NCI-H345 treated with DMSO at 0.1 percent for 48 hours (cell line): ENCODE measurements at regions not wholly inside any gene's neighbourhood (a gene's known extent, or its start where the extent isn't known, plus 50 kb on each side); places are given as distances from the start of the nearest gene placed in this dataset.
A peak's percentile ranks its signal among the peaks of the same experiment; 100 is the strongest.

Experiments
- DNase-seq: peaks from one replicate; lab custom pipeline; 2025; ENCODE audit not compliant: unreplicated experiment; lab: John Stamatoyannopoulos, UW

DNA sequence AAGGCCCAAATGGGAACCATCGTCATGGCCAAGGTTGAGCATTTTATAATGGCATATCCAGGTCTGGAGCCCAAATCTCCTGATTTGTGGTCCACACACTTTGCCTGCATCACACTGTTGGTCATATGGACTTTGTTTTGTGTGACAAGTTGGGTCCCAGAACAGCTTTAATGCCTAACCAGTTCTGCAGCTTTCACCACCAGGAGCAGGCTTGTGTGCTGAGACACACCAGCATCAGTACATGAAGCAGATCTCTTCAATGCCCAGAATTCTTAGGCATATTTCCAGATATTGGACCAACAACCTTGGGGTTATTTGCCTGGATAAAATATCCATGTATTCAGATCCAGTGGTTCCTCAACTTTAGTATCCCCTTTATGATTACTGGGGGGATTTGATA, 371.3 kb downstream of the FBXW7 start:
- no peak for DNase-seq

DNA sequence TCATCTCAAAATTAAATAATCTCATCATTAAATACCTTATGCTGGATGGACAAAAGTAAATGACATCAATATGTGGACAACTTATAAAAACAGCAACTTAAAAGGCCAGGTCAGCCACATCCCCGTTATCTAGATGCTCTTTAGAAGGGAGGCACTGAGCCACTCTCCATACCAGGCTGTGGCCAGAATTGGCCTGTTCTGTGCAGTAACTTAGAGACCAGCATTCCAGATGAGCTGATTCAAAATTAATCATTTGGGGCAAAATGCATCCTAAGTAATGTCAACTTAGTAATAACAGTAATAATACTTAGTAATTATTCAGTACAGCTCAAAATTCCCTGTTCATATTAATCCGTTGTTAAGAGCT, 373.6 kb downstream of the FBXW7 start:
- no peak for DNase-seq

DNA sequence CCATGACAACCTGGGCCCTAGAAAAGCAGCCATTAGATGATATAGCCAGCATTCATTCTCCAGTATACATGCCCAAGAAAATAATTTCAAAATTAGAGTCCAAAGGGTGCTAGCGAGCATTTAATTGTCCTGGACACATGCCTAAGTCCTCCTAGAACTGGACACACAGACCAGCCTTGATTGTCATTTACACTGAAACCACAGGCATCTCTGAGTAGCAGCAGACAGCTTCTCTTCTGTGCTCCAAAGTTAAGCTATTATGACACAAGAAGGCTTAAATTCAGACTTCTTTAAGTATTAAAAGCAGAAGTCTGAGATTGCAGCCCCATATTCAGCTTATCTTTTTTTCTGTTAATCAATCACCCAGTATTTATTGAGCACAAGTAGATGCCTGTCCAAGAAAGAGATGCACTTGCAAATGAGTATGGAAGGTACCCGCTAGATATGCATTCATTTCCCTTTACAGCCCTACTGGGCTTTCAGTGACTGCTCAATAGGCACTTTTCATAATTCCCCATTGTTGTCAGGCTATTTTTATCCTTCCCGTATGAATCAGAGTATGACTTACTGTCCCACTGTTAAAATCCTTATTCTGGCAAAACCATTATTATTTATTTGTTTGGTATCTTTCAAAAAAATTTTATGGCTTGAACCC, 374.1 kb downstream of the FBXW7 start:
- no peak for DNase-seq

DNA sequence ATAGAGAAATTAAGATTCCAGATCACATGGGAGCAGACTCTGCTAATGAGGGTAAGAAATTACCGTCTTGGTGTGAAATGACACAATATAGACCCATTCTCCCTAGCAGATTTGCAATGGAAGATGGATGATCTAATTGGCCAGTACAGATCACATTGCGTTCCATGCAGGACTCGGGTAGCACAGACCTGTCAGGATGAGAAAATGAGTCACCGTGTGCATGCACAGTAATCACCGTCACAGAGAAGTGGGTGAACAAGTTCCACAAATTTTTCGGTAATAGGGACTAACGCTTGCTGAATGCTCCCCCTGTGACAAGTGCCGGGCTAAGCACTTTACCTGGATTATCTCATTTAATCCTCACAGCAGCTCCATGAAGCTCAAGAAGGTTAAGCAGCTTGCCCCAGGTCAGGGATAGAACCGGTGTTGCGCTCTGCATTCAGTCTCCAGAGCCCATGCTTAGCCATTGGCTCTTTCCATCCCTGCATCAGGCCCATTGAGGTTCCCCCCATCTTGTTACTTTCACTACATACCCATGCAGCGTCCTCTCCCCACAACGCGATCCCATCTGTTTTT, 375.6 kb downstream of the FBXW7 start:
- no peak for DNase-seq

DNA sequence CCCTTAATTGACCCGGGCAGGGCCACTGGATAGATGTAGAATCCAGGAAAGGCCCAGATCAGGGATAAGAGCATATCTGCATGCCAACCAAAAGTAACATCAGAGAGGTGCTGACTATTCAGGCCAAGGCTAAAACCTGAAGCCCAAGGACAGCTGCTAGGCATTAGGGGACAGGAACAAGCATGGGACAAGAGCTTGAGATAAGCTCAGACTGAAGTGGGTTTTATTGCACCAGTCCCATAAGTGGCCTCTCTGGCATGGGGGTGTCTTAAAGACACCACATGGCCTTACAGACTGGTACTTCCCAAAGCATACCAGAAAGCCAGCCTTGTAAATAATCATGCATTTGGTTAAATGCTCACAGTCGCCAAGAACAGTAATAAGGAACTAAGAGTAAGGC, 376.1 kb downstream of the FBXW7 start:
- DNase-seq, result no peak

DNA sequence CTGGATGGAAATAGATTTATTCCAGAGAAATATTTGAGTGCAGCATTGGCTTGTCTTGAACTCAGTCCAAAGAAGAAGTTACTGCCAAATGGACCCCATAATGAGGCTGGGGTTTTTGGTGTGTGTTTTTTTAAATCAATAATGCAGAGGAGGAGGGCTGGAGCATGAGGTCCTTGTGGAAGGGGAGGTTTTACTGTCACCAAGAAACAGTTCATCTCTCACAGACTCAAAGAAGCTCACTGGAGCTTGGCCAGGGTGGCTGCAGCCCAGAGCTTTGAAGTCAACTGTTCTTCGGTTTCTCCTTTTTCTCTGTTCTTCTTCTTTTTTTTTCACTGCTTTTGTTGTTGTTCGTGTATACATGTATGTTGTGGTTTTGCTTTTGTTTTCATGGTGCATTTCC, 377.7 kb downstream of the FBXW7 start:
- no peak for DNase-seq

DNA sequence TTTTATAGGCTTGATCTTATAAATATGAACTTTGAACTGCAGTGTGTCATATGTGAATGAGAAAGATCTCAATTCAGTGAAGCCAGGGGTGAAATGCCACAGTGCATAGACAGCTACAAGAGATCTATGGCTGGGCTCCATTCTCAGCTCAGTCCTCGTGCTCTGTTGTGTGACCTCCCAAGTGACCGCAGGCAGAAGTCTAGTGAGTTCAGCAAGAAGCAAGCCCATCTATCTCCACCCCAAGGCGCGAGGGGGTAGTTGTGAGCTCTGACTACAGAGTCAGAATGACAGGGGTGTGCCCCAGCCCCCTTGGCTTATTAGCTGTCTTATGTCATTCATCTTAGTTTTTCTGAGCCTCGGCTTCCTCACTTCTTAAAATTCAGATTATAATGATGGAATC, 378.3 kb downstream of the FBXW7 start:
- DNase-seq, result no peak

DNA sequence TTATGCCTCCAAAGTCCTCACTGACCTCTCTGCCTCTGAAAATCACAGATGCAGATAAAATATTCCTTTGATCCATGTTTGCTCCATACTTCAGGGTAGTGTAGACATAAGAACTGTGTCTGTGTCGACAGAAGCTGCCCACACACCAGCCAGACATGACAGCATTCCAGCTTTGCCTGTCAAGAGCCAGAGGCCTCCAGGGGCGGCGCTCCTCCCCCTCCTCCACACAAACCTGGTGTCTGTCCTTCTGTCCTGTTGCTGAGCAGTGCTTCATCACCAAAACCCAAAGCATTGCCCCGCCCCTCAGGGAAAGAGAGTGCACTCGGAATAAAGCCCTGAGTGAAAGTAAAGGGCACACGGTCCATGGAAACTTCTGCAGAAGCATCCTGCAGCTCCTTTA, 379.4 kb downstream of the FBXW7 start:
- DNase-seq, result no peak

DNA sequence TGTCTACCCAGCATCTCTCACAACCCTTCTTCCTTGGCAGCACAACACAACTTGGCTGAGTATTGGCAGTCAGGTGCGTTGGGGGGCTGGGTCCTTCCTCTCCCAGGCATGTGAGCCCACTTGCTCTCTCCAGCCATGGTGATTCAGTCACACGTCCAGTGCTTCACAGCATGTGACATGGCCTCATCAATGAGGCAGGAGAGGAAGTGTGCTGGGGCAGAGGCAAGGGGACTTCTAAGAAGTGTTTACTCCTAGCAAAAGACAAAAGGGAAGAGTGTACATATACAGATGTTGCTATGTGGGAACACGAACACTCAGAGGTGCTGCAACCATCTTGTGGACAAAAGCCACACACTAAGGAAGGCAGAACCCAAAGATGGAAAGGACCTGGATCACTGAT, 380.8 kb downstream of the FBXW7 start:
- DNase-seq, result no peak

DNA sequence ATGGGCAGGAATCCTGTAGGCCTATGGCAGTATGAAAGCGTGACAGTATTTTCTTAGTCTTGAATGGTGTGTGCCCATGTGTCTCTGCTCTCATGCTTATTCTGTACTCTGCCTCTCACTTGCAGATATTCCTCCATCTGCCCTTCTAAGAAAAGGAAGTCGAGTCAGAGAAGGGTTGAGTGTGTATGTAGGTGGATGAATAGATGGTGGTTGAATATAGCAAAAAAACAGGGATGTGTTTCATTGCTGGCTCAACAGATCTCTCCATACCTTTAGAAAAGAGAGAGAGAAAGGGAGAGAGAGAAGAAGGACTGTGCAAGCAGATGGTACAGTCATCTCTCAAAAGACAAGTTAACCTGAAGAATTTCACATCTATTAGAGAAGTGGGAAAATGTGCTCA, 381.5 kb downstream of the FBXW7 start:
- no peak for DNase-seq

DNA sequence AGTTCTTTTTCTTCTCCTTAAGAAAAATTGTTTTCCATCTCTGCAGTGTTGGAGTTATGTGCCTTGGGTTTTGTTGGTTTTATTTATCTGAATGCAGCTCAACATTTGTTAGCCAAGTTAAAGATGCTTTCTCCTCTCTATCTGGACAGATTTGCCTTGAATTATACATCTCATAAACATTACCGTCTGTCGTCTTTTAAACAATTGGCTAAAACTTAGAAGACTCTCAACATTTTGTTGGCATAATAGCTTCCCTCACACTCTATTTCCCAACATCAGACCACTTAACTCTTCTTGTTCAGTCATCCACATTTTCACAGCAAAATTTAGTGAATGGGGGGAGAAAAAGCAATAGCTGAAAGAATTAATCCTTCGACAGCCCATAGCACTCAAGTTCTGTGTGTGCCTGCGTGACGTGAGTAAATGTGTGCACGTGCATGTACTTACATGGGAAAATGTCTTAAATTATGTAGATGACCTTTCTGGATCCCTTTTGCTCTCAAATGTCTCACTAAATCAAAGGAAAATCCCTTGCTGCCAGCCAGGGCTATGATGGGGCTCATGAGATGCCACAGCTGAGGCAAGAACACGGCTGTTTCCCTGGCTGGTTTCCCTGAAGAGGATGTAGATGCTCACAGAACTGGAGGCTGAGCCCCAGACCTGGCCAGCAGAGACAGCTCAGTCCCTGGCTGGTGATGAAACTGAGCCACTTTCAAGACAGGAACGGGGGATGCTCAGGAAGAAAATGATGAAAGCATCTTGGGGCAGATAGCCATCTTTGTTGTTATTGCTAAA, 382.2 kb downstream of the FBXW7 start:
- no peak for DNase-seq

DNA sequence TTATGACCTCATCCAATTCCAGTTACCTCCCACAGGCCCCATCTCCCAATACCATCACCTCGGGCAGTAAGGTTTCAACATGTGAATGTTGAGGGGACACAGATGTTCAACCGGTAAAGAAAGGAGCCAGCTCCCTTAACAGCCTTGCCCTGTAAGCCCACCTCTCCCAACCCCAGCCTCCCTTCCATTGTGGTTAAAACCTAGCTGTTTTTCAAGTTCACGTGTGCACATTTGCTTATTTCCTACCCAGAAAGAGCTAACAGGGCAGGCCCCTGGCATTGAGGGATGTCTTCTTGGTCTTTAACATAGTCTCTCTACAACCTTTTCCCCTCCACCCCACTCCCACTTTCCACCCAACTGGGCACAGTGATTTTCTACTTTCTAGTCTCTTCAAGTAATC, 385.7 kb downstream of the FBXW7 start:
- no peak for DNase-seq

DNA sequence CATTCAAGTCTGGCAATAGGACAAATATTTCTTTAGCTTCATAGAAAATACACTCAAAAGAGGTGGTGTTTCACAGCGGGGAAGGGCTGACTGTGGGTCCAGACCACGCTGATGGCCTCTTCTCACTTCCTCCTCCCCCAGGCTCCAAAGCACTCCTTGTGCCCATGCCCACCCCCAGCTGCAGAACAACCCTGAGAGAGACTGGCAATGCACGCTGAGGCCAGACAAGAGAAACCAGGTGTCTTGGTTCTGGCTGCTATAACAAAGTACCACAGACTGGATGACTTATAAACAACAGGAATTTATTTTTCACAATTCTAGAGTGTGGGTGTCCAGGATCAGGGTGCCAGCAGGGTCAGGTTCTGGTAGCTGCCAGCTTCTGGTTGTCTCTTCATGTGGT, 386.1 kb downstream of the FBXW7 start:
- DNase-seq, result no peak

DNA sequence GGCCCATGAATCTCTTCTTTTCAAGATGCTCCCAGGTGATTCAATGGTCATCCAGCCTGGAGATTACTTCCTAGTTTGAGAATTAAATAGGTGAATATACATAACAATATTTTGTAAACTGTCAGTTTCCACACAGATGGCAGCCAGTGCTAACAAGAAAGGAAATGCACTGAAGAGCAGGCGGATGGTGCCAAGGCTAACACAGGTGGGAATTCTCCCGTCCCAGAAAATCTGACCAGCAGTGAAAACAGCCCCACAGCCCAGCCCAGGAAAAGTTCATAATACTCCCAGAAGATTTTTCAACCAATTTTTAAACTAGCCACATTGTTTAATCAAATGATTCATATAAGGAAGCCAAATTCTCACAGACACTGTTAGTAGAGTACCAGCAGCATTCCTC, 387.2 kb upstream of the GATB start:
- no peak for DNase-seq

DNA sequence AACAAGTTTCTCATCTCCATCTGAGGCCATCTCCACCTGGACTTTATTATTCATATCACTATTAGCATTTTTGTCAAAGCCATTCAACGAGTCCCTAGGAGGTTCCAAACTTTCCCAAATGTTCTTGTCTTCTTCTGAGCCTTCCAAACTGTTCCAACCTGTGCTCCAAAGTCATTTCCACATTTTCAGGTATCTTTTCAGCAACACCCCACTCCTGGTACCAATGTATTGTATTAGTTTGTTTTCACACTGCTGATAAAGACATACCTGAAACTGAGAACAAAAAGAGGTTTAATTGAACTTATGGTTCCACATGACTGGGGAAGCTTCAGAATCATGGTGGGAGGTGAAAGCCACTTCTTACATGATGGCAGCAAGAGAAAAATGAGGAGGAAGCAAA, 385.4 kb upstream of the GATB start:
- DNase-seq, result no peak

DNA sequence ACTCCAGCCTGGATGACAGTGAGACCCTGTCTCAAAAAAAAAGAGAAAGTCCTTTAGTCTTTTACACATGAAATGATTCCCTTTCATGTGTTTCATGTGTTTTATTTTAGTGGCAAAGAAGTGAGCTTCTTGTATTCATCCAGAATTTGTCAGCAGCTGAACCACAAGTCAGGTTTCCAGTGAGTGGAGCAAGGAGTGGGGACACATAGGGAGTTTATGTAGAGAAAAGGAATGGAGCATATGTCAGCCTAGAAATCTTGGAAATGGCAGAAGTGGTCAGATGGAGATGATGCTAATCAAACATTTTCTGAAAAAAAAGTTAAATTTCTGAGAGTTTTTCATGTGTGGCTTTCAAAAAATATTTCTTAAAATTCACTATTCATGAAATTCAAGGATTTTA, 383.0 kb upstream of the GATB start:
- no peak for DNase-seq

DNA sequence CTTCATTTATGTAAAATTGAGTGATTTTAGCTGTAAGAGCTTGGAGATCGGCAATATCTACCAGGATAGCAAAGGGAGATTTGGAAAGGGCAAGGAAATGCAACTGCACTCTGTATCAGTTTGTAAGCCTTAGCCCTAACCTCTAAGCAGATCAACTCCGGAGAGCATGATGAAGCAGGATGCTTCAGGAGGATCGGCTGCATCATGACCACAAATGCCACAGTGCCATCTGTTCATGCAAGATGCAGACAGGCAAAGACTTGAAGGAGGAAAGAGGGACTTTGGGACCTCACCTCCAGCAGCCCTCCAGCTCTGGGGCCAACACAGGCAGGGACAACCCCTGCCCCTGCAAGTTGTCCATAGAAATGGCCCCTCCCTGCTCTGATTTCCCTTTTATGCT, 377.6 kb upstream of the GATB start:
- no peak for DNase-seq

DNA sequence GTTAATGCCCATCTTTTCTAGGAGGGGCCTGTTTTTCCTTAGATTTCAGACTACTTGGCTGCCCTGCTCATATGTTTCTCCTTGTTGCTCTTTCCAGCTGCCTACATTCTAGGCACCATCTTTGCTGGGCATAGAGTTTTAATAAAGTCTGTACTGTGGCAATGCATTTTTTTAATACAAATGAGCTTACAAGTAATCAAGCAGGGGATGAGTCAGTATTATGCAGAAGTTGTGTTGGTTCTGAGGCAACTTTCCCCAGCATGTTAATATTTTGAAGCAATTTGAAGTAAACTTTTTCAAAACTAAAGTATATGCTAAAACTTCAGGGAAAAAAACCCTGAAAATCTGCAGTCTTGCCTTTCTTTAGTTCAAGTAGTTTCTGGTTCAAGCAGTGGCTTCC, 372.0 kb upstream of the GATB start:
- DNase-seq, result no peak

DNA sequence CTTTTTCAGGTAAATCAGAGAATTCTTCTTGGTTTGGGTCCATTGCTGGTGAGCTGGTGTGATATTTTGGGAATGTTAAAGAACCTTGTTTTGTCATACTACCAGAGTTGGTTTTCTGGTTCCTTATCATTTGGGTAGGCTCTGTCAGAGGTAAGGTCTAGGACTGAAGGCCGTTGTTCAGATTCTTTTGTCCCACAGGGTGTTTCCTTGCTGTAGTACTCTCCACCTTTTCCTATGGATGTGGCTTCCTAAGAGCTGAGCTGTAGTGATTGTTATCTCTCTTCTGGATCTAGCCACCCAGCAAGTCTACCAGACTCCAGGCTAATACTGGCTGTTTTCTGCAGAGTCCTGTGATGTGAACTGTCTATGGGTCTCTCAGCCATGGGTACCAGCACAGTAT, 367.5 kb upstream of the GATB start:
- no peak for DNase-seq

DNA sequence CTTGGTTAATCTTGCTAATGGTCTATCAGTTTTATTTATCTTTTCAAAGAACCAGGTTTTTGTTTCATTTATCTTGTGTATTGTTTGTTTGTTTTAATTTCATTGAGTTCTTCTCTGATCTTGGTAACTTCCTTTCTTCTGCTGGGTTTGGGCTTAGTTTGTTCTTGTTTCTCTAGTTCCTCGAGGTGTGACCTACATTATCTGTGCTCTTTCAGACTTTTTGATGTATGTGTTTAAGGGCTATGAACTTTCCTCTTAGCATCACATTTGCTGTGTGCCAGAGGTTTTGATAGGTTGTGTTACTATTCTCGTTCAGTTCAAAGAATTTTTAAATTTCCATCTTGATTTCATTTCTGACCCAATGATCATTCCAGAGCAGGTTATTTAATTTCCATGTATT, 365.4 kb upstream of the GATB start:
- no peak for DNase-seq

DNA sequence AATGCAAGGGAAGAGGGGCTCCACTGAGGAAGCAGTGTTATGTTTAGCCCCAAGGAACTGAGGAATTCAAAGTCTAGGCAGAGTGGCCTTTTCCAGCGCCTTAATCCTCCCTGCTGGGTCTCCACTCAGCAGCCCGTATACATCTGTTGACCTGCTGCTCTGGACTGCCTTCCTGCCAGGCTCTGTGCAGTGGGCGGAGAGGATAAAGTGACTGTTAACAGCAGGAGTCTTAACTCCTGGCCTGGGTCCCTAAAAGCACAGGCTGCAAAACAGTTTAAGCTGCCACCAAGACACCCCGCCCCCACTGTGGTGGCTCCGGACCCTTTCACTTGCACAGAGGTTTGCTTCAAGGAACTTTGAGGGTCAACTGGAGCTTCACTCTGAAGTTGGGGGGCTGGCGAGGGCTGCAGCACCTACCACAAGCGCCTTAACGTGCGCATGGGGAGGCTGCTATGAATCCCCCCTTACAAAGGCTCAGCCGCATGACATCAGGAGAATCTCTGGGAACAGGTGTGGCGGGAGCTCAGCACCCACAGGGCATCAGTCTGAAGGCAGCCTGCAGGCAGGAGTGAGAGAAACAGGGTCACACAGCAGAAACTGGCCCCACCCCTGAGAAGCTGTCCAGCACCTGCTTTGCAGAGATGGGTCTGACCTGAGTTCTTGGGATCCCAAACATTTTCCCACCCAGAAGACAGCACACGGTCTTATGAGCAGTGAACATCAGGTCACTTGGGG, 358.2 kb upstream of the GATB start:
- no peak for DNase-seq

DNA sequence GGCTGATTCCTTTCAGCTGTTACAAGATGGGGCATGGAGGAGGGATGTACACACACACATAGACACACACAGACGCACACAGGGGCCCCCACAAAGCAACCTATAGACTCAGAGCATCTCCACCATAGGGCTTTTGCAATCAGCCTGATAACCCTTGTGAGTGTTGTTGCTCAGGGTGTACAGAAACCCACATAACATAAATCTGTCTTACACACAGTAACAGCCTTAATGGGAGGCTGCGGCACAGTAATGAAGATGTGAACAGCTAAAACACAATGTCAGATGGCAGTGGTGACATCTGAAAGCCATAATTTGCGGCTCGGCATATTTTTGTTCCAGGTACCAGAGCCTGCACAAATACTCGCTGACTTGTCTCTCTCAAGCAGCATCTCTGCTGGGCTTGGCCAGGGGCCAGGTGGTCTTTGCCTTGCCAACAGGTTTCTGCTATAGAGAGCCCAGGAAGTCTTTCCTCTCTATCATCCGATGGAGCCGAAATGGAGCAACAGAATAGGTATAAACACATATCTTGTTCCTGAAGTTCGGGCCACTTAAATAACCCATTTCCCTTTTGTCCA, 357.2 kb upstream of the GATB start:
- DNase-seq, result peak; percentile 5
